Spleen (tissue), 7 donors: ENCODE measurements at regions not wholly inside any gene's neighbourhood (a gene's known extent, or its start where the extent isn't known, plus 50 kb on each side); places are given as distances from the start of the nearest gene placed in this dataset.

Experiments used
- CTCF ChIP-seq, 11 experiments: fragments of 200-600 bp in 7 of 11; fragments of 450-650 bp in 4 of 11; sonication (generic) in 4 of 11; IDR thresholded peaks in 8 of 11; conservative IDR thresholded peaks in 3 of 11; 1 replicate in 7 of 11; 2 replicates in 4 of 11; pipeline versions ENCODE4 v1.4.0 to v1.8.0; 2016 to 2021; ENCODE audit warnings: antibody characterized with exemption in 11 of 11, inconsistent platforms in 4 of 11, mild to moderate bottlenecking in 1 of 11
- POLR2AphosphoS5 ChIP-seq, 3 donors: sonication (generic); formaldehyde crosslinking; IDR thresholded peaks; one replicate each; pipeline ENCODE4 v1.5.1; 2017; ENCODE audit warnings: antibody characterized with exemption in 3 of 3
- donor health status: DM: no; HTN: no; CAD: no; lungs with moderate emphysema.
- donor health status: DM: no; HTN: no; CAD: no.
- donor health status: DM: no; HTN: no; CAD: no.

- TF ChIP-seq CTCF (IDR thresholded peaks at IDR 0.05 in 8 of 11, conservative IDR thresholded peaks at IDR 0.05 in 3 of 11) (no peak), POLR2AphosphoS5 (IDR thresholded peaks at IDR 0.05) (no peak)
Measured at GRCh38 chr11:119888119-119888518, 159.1 kb upstream of the NECTIN1 start.
